Natural killer cell (primary cell): ENCODE measurements at regions not wholly inside any gene's neighbourhood (a gene's known extent, or its start where the extent isn't known, plus 50 kb on each side); places are given as distances from the start of the nearest gene placed in this dataset.

Experiments
- ATAC-seq, 3 donors: fragments of 150-1000 bp in 2 of 3; fragments of 200-7000 bp in 1 of 3; cut with Tn5 transposase; 1 replicate in 1 of 3; 2 replicates in 2 of 3; pipeline ENCODE4 v1.10.0; 2021; ENCODE audit warnings: mild to moderate bottlenecking in 2 of 3, moderate library complexity in 2 of 3
- DNase-seq, 2 donors: peaks; one replicate each; pipeline versions ENCODE4 v3.0.0 to v3.0.0-alpha.2; 2013 to 2021; ENCODE audit warnings: mixed read lengths in 1 of 2
- H3K27ac ChIP-seq: one replicate; pipeline ENCODE4 v1.5.1; 2013; ENCODE audit warnings: mild to moderate bottlenecking, low read length
- H3K27me3 ChIP-seq: one replicate; pipeline ENCODE4 v1.6.1; 2013; ENCODE audit warnings: low read length; ENCODE audit not compliant: control insufficient read depth, insufficient read depth
- H3K36me3 ChIP-seq: one replicate; pipeline ENCODE4 v1.6.1; 2013; ENCODE audit warnings: low read length; ENCODE audit not compliant: control insufficient read depth, insufficient read depth
- H3K4me1 ChIP-seq: one replicate; pipeline ENCODE4 v1.6.1; 2013; ENCODE audit warnings: low read length; ENCODE audit not compliant: control insufficient read depth, insufficient read depth
- H3K4me3 ChIP-seq: one replicate; pipeline ENCODE4 v1.5.1; 2013; ENCODE audit warnings: low read length
- H3K9me3 ChIP-seq: one replicate; pipeline ENCODE4 v1.6.1; 2013; ENCODE audit warnings: low read length; ENCODE audit not compliant: control insufficient read depth, insufficient read depth
- H3K27ac Mint-ChIP-seq, 2 donors: one replicate each; pipeline ENCODE4 v1.8.0; 2022; ENCODE audit warnings: mild to moderate bottlenecking in 2 of 2, mixed read lengths in 2 of 2, moderate library complexity in 1 of 2
- H3K27me3 Mint-ChIP-seq, 2 donors: one replicate each; pipeline ENCODE4 v1.8.0; 2022; ENCODE audit warnings: low read depth in 2 of 2, mixed read lengths in 2 of 2
- H3K36me3 Mint-ChIP-seq: one replicate; pipeline ENCODE4 v1.8.0; 2022; ENCODE audit warnings: mixed read lengths
- H3K4me1 Mint-ChIP-seq, 2 donors: one replicate each; pipeline ENCODE4 v1.8.0; 2022; ENCODE audit warnings: mixed read lengths in 2 of 2
- H3K4me3 Mint-ChIP-seq: one replicate; pipeline ENCODE4 v1.8.0; 2022; ENCODE audit warnings: mild to moderate bottlenecking, moderate library complexity, mixed read lengths
- H3K9me3 Mint-ChIP-seq, 2 donors: one replicate each; pipeline ENCODE4 v1.8.0; 2022; ENCODE audit warnings: mixed read lengths in 2 of 2
- WGBS: methylation state at CpG from one replicate; pipeline ENCODE4 v1.1.7; 2013; ENCODE audit warnings: missing lambda C conversion rate; ENCODE audit not compliant: insufficient coverage; 5-methylcytosine and 5-hydroxymethylcytosine counted together
- intact Hi-C: fragments of 100-400 bp; cut with micrococcal nuclease; formaldehyde crosslinking; loops from one replicate; pipeline ENCODE4 v1.14.2; 2022
- TF ChIP-seq, protein P1 (sequence below): fragments of 200-600 bp; IDR thresholded peaks from one replicate; pipeline ENCODE4 v1.8.0; 2022; ENCODE audit warnings: antibody characterized with exemption

GRCh38 chr6:167643223-167643622 is 183.5 kb upstream of the AFDN start:
- Histone ChIP-seq H3K36me3 (no peaks in the 10 kb centered on the region), H3K4me1 (no peaks in the 10 kb centered on the region), H3K9me3 (no peaks in the 10 kb centered on the region), H3K27ac (no peak overlapping the region), H3K27me3 (no peaks in the 10 kb centered on the region), H3K4me3 (no peak overlapping the region)
- Mint-ChIP-seq H3K4me3 (no peak overlapping the region), H3K27me3 (peaks cover 4 to 13% of the 10 kb centered on the region in 2 donors), H3K36me3 (no peaks in the 10 kb centered on the region), H3K4me1 (peaks cover 0 to 6% of the 10 kb centered on the region in 2 donors), H3K9me3 (peaks cover 4 to 8% of the 10 kb centered on the region in 2 donors), H3K27ac (no peak overlapping the region)
- WGBS, result 79% methylated on average over 9 of the region's 9 CpGs
- no peak for ATAC-seq
- TF ChIP-seq, protein P1, sequence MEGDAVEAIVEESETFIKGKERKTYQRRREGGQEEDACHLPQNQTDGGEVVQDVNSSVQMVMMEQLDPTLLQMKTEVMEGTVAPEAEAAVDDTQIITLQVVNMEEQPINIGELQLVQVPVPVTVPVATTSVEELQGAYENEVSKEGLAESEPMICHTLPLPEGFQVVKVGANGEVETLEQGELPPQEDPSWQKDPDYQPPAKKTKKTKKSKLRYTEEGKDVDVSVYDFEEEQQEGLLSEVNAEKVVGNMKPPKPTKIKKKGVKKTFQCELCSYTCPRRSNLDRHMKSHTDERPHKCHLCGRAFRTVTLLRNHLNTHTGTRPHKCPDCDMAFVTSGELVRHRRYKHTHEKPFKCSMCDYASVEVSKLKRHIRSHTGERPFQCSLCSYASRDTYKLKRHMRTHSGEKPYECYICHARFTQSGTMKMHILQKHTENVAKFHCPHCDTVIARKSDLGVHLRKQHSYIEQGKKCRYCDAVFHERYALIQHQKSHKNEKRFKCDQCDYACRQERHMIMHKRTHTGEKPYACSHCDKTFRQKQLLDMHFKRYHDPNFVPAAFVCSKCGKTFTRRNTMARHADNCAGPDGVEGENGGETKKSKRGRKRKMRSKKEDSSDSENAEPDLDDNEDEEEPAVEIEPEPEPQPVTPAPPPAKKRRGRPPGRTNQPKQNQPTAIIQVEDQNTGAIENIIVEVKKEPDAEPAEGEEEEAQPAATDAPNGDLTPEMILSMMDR, result no peak
- intact Hi-C loops, result no loop called here
- DNase-seq, result no peak

DNA sequence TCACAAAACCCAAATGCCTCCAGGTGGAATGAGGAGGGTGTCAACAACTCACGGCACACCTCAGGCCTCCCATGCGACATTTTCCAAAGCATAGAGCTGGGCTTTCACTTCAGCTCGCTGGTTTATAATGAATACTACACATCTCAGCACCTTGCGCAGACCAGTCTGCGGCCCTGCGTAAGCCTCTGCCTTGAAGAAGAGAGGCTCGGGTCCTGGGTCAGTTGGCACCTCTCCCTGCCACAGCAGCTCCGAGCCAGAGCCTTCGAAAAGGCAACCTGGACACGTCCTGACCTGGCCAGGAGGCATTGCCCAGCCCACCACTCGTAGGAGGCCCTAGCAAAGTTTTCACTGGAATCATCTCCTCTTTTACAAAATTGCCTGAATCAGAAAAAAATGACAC is 183.0 kb upstream of the AFDN start:
- H3K27me3 ChIP-seq, result no peaks in the 10 kb centered on the region
- Mint-ChIP-seq H3K36me3 (no peaks in the 10 kb centered on the region), H3K9me3 (peaks cover 4 to 8% of the 10 kb centered on the region in 2 donors), H3K4me1 (peaks cover 0 to 6% of the 10 kb centered on the region in 2 donors), H3K27me3 (peaks cover 4 to 13% of the 10 kb centered on the region in 2 donors), H3K27ac (no peak overlapping the region), H3K4me3 (no peak overlapping the region)
- intact Hi-C loops, result no loop called here
- TF ChIP-seq, protein P1, result no peak
- DNase-seq (no peak), ATAC-seq (no peak)
- no peaks in the 10 kb centered on the region for H3K9me3 ChIP-seq
- WGBS, result 94% methylated on average over 11 of the region's 11 CpGs
- H3K36me3 ChIP-seq, result no peaks in the 10 kb centered on the region
- no peak overlapping the region for H3K4me3 ChIP-seq
- H3K4me1 ChIP-seq, result no peaks in the 10 kb centered on the region
- H3K27ac ChIP-seq, result no peak overlapping the region

GRCh38 chr6:167644412-167645132 is 182.1 kb upstream of the AFDN start:
- Mint-ChIP-seq H3K36me3 (no peaks in the 10 kb centered on the region), H3K27me3 (peaks cover 4 to 13% of the 10 kb centered on the region in 2 donors), H3K27ac (no peak overlapping the region), H3K4me3 (no peak overlapping the region), H3K9me3 (peaks cover 4 to 8% of the 10 kb centered on the region in 2 donors), H3K4me1 (peaks cover 0 to 6% of the 10 kb centered on the region in 2 donors)
- H3K36me3 ChIP-seq, result no peaks in the 10 kb centered on the region
- H3K27me3 ChIP-seq, result no peaks in the 10 kb centered on the region
- intact Hi-C loops, result no loop called here
- DNase-seq (no peak), ATAC-seq (no peak)
- no peaks in the 10 kb centered on the region for H3K4me1 ChIP-seq
- no peak overlapping the region for H3K4me3 ChIP-seq
- TF ChIP-seq, protein P1, result no peak
- no peaks in the 10 kb centered on the region for H3K9me3 ChIP-seq
- WGBS, result 58% methylated on average over 21 of the region's 21 CpGs
- no peak overlapping the region for H3K27ac ChIP-seq

GRCh38 chr6:167645368-167645767 is 181.3 kb upstream of the AFDN start:
- ATAC-seq, result no peak
- Histone ChIP-seq H3K27me3 (no peaks in the 10 kb centered on the region), H3K4me1 (no peaks in the 10 kb centered on the region), H3K9me3 (no peaks in the 10 kb centered on the region), H3K27ac (no peak overlapping the region), H3K4me3 (no peak overlapping the region), H3K36me3 (no peaks in the 10 kb centered on the region)
- DNase-seq, result no peak
- no peak overlapping the region for H3K4me3 Mint-ChIP-seq
- H3K27ac Mint-ChIP-seq, result no peak overlapping the region
- H3K36me3 Mint-ChIP-seq, result no peaks in the 10 kb centered on the region
- peaks cover 4 to 13% of the 10 kb centered on the region in 2 donors for H3K27me3 Mint-ChIP-seq
- intact Hi-C loops, result no loop called here
- peaks cover 4 to 8% of the 10 kb centered on the region in 2 donors for H3K9me3 Mint-ChIP-seq
- H3K4me1 Mint-ChIP-seq, result peaks cover 0 to 6% of the 10 kb centered on the region in 2 donors
- 18% methylated on average over 8 of the region's 8 CpGs for WGBS
- TF ChIP-seq, protein P1, result no peak
